ENCODE measurements at regions not wholly inside any gene's neighbourhood (a gene's known extent, or its start where the extent isn't known, plus 50 kb on each side); places are given as distances from the start of the nearest gene placed in this dataset.

DNA sequence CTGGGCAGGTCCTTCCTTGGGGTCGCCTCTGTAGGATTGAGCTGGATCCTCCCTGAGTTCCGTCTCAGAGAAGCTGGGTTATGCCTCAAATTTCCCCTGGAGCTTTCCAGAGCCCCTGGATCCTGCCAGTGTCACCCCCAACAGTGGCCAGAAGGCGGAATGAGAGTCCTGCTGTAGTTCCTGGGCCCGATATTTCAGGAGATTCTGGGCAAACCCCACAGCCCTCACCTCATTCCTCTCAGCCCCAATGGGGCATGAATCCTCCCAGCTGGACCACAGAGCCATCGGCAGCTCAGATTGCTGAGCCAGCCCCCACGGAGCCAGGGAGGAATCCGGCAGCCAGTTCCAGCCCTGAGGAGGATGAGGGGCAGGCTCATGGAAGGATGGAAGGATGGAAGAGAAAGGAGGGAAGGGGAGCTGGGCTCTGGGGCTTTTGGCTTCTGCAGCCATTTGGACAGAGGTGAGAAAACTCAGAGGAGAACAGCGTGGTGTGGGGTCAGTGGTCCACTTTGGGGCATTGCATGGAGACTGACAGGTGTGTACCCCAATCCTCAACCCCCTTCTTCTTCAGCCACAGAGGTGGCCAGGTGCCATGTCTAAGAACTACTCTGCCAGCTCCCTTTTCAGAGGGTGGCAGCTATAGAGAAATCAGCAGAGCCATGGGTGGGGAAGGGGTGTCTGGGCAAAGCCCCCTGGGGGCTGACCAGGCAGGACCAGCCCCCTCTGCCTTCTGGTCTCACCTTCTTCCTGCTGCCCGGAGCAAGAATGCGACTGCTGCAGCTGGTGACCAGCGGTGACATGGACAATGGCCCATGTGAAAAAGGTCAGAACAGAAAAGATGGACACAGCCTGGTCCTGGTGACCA is 867.6 kb downstream of the TBC1D22A start:
- DNase-seq (ENCODE audit: low read depth) = no peak

DNA sequence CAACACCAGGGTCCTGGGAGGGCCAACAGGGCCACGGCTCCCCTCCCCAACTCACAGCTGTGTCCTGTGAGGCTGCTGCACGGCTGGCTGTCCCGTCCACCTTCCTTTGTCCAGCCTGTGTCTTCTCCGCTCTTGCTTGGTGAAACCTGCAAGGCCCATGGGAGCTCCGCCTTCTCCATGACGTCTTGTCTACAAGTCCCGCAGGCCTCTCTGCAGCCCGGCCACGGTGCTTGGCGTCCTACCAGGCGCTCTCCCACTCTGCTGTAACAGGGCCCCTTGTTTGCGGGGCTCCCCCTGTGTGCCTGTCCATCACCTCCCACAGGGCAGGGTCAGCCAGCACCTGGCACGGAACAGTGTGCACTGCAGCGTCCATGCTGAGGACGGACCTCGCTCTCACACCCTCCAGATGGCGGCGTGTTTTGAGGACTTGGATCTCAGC is 866.8 kb downstream of the TBC1D22A start:
- no peak for DNase-seq (ENCODE audit: low read depth)

DNA sequence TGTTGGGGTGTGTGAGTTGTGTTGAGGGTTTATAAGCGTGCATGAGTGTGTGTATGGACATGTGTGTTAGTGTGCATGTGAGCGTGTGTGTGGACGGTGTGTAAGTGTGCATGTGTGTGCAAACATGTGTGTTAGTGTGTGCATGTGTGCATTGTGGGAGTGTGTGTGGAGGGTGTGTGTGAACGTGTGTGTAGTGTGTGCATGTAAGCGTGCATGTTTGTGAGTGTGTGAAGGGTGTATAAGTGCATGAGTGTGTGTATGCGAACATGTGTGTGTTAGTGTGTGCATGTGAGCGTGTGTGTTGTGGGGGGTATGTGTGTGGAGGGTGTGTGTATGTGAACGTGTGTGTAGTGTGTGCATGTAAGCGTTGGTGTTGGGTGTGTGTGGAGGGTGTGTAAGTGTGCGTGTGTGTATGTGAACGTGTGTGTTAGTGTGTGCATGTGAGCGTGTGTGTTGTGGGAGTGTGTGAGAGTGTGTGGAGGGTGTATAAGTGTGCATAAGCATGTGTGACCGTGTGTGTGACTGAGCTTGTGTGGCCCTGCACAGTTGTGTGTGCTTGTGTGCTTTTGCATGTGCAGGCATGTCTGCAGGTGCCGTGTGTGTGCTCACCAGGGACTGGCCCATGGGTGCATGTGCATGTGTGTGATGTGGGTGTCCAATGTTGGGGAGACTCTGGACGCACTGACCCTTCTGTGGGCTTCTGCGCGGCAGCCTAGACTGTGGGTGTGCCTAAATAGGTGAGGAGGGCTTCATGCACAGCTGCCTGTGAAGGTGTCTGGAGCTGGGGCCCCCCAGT is 866.2 kb downstream of the TBC1D22A start:
- DNase-seq (ENCODE audit: low read depth) = no peak

DNA sequence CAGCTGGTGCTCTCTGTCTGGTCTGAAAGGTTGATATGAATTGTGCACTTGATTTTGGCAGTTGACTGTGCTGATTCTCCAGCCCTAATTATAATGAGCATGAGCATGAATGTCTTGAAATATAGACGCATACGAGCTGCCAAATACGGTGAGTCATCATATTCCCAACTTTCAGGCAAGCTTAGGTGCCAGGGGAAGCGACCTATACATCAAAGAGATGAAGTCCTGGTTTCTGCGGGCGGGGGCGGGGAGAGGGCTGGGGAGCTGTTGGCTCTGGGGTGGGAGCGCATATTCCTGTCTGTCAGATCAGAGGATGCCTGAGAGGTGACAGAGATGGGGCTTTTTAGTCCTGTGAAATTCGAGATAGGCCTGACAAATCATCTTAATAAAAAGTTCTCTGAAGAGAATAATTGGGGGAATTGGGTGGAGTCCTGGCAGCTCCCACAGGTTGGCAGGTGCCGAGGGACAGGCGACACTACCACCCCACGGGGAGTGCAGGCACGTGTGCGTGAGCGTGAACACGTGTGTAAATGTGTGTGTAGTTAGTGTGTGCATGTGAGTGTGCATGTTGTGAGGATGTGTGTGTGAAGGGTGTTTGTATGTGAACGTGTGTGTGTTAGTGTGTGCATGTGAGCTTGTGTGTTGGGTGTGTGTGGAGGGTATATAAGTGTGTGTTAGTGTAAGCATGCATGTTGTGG is 865.3 kb downstream of the TBC1D22A start:
- no peak for DNase-seq (ENCODE audit: low read depth)

DNA sequence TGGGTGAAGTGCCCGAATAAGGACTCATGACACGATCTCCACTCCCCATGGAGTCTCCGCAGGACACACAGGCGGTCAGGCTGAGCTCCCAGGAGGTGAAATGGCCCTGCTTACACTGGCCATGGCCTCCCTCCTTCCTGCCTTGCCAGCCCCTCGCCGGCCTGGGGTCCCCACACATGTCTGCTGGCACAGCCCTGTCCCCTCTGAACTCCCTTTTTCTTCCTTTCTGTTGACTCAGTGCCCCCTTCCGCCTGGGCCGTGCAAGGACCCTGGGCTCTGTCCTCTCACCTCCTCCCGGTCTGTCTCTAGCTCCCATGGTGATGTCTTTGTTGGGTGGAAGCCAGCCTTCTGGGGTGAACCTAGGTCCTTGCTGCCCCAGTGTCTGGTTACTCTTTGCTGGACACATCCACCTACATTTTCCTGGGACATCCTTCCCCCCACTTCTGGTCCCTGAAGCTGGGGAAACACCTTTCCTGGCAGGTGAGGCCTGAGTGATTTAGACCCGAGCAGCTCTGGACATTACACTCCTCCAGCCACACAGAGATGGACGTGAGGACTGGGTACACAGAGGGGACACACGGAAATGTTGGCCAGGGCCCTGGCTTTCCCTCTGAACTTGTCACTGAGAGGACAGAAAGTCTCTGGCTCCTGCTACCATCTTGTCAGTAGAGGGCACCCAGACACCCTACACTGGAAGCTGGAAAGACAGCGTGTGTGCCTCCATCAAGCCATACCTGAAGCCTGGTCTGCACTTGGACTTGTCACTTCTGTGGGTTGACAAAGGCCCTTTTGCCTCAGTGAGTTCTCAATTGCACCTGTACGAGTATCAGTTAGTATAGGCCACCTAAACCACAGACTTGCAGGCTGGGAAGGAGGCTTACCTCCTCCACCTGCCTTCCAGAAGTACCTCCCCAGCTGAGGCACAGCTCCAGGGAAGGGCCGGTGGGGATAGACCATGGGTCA is 864.3 kb downstream of the TBC1D22A start:
- DNase-seq (ENCODE audit: low read depth) = no peak

DNA sequence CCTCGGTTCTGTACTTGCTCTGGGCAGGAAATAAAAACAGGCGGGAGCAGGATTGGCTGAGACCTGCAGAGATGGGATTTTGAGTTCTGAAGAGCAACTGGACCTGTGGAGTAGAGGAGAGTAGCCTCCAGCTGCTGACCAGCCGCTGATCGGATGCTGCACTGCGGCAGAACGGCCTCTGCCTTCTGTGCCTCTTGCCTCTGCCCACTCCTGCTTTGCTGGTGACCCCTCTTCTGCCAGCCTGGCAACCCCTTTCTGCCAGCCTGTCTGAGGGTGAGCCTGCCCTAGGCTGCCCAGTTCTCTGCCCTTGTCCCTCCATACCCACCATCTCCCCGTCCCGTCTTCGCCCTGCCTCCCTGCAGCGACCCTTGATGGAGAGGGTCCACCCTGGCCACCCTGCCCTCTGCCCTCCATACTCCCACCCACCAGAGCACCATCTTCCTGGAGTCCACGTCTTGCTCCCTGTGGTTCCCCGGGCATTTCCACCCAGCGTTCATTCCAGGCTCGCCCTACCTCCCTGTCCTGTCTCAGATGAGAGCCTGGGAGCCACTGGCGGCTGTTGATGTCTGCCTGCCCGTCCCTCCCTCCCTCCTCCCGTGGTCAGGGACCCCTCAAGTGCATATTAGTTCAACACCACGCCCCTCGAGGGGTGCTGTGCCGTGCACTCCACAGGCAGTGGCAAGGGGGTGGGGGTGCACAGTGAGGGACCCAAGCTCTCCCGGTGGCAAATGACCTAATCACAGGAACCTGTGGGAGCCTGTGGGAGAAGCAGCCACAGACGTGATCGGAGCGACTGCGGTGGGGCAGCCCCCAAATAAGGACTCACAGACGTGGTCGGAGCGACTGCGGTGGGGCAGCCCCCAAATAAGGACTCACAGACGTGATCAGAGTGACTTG is 863.3 kb downstream of the TBC1D22A start:
- DNase-seq (ENCODE audit: low read depth) = no peak

DNA sequence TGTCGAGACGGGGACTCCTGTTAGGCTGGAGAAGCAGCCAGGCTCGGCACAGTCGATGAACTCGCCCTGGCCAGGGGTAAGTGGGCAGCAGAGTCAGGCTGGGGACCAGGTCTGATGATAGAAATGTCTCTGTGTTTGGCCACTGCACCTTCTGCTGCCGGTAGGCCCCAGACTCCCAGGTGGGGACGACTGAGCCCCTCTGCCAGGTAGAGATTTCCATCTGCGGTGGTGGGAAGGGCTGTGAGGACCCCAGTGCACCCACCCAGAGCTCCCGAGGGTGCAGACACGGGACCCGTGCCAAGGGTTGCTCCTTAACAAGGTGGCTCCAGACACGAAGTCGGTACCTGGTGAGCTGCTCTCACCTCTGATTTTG is 862.5 kb downstream of the TBC1D22A start:
- DNase-seq (ENCODE audit: low read depth) = no peak

DNA sequence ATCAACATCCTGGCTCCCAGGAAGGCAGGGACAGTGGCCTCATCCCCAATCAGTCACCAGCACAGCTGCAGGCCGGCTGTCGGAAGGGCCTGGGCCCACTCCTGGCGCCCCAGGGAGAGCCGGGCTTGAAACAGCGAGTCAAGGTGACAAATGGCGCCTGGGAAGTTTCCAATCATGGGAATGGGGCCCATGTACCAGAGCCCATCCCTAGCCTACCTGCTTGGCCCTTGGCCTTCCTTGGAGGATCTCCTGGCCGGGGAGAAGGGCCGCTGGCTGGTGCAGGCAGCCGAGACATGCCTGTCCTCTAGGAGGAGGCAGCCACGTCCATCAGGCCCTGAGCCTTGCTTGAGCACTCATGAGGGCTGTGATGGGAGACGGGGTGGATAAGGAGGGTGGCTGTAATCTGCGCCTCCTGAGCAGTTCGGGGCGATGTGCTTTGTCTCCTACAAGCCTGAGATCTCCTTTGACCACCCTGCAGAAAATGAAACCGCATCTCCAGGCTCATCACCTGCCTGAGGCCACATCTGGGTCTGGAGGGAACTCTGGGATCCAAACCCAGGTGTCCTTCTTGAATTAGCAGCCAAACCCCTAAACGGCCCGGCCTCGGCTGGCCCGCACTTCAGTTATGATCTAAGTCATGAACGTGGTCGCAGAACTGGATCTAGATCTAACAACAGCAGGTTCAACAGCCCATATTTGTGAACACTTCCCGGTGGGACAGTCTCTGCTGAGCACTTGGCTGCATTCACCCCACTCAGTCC is 862.0 kb downstream of the TBC1D22A start:
- DNase-seq (ENCODE audit: low read depth) = no peak

DNA sequence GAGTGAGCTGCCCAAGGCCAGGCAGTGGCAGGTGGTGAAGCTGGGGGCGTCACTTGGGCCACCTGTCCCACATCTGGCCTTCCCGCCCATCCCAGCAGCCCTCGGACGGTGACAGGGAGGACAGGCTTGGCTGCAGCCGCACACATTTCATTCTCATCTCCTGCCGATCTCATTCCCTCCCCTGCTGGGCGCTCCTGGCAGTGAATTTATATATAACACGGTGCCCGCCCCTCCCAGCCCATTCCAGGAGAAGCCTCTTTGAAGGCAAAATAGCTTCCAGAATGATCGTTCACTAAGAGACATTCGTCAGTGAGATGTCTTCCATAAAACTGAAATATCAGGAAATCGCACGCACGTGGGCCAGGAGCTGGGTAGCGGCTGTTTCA is 861.3 kb downstream of the TBC1D22A start:
- DNase-seq (ENCODE audit: low read depth) = no peak

DNA sequence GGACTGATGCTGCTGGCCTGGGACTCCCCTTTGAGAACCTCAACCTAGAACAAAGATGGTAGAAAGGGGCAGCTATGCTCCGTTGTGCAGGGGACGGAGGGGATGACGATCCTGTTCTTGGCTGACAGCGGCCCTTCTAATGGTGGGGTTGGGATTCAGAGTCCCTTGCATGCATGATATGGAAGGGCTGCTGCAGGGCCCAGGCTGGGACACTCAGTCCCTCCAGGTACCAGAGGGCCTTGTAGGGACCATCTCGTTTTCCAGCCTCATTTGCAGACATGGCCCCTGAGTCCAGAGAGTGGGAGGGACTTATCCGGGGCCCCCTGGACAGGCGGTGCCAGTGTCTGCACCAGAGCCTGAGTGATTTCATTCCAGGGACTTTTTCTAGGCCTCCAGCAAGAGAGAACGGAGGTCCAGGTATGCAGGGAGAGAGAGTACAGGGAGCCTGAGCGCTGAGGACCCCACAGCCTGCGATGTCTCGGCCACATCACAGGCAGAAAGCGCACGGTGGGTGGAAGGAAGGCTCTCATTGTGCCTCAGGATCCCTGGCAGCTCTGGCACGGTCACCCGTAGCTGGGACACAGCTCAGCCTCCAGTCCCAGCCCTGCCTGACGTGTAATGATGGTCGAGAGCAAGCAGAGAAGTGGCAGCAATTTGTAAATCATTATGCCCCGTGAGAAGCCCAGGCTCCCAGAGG is 860.8 kb downstream of the TBC1D22A start:
- DNase-seq (ENCODE audit: low read depth) = no peak

DNA sequence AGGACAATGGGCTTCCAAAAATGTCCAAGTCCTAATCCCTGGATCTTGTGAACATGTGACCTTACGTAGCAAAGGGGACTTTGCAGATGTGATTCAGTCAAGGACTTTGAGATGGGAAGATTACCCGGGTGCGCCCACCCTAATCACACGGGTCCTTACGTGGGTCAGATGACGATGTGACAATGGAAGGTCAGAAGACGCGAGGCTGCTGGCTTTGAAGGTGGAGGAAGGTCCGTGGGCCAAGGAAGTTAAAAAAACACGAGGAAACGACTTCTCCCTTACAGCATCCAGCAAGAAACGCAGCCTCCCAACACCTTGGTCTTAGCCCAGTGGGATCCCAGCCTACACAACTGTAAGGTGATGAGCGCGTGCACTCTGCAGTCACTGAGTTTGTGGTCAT is 860.1 kb downstream of the TBC1D22A start:
- DNase-seq (ENCODE audit: low read depth) = no peak

DNA sequence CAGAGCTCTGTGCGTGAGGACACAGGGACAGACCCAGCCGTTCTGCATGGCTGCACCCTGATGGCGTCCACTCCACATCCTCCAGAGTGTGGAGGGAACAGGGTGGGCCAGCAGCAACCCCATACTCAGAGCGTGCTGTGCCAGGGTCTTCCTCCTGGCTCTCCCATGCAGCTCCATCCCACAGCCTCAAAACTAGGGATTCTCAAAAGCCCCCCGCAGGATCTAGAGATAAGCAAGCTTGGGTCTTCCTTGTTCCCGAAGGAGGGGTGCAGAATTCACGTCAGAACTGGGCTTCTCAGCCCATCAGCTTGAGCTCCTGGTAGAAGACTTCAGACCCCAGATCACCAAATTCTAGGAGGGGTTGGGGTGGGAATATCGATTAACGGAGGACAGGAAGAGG is 858.8 kb downstream of the TBC1D22A start:
- DNase-seq (ENCODE audit: low read depth) = no peak

DNA sequence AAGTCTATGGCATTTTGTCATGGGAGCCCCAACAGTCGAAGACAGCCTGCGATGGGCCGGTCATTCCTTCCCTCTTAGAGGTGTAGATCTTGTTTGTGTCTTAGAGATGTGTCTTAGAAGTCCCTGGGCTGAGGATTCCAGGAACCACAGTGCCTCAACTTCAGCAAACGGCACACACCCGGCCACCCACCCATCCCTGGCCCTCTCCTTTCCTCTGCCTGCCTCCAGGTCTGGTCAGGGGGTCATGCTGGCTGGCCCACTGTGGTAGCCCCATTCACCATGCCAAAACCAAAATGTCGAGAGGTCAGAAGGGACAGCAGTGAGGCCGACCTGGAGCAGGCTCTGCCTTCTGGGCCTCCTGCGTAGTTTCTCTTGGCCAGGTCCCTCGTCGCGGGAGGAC is 857.9 kb downstream of the TBC1D22A start:
- no peak for DNase-seq (ENCODE audit: low read depth)

DNA sequence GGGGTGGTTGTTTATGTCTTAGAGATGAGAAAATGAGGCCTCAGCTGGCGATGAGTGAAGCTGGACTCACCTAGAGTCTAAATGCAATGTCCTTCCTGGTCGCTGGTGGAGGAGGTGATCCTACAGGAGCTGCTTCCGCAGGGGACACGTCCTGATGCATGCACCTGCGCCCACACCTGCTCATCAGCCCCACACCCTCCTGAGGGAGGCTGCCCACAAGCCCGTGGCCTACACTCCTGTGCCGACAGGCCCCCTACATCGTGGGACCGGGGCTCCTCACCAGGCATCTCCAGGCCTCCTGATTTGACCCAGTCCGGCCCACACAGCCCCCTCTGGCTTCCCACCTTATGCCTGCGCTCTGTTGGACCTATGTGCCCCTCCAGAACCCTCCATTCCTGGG is 857.2 kb downstream of the TBC1D22A start:
- no peak for DNase-seq (ENCODE audit: low read depth)

DNA sequence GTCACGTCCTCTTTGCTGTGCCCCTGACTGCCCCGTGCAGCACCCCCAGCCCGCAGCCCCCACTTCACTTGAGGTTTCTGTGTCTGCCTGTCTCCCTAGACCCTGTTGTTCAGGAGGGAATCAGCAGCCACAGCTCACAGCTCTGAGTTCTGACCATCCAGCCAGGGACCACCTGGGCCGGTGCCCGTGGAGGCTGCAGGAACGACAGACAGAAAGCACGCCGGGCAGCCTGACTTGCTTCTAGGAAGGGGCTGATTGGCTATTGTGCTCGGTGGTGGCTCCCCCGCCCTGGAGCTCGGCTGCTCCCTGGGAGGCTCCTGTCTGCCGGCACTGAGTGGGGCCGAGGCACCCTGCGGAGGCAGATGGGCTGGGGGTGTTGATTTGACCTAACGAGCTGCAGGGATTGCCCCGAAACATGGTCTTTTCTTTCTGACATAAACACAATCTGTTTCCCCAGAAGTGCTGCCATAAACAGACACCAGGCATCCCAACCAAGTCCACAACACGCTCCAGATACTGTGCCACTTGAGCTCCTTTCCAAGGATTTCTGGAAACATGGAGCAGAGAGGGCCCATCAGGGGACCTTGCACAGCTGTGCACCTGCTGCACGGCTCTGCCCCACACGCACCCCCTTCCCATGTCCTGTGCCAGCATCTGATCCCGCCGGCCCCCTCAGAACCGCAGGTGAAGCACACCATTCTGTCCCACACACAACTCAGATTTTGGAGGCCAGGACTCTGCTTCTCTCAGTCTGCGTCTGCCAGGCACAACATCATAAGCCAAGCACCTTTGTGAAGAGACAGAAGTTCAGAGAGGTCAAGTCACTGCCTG is 855.9 kb downstream of the TBC1D22A start:
- no peak for DNase-seq (ENCODE audit: low read depth)

DNA sequence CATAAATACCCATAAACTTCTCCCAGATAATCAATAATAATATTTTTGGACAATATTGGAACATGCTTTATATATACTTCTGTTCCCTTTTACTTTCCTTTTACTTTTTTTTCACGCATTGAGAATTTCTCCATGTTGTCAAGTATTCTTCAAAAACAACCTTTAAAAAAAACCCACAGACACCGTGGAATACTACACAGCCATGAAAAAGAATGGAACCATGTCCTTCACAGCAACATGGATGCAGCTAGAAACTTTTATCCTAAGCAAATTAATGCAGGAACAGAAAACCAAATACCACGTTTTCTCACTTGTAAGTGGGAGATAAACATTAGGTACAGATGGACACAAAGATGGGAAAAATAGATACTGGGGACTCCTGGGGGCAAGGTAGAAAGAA is 854.7 kb downstream of the TBC1D22A start:
- no peak for DNase-seq (ENCODE audit: low read depth)

DNA sequence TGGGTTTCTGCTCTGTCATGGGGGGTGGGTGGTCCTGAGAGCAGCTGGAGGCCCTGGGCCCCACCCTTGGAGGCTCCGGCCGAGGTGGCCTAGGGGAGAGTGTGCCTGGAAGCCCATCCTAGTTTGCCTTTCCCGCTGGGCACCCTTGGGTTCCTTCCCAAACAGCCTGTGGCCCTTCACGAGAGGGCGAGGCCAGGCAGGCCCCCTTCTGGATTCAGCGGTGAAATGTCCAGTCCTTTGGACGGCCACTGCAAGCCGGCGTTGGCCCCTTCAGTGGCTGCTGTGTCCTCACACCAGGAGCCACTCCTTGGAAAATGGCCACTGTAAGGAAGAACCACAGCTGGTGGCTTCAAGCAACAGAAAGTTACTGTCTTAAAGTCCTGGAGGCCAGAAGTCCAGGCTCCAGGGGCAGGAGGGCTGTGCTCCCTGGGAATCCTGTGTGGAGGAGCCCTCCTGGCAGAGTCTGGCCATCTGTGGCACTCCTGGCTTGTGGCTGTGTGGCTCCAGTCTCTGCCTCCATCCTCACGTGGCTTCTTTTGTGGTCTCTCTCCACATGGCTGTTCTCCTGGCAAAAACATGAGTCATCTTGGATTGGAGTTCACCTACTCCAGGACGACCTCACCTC is 854.1 kb downstream of the TBC1D22A start:
- DNase-seq (ENCODE audit: low read depth) = no peak

DNA sequence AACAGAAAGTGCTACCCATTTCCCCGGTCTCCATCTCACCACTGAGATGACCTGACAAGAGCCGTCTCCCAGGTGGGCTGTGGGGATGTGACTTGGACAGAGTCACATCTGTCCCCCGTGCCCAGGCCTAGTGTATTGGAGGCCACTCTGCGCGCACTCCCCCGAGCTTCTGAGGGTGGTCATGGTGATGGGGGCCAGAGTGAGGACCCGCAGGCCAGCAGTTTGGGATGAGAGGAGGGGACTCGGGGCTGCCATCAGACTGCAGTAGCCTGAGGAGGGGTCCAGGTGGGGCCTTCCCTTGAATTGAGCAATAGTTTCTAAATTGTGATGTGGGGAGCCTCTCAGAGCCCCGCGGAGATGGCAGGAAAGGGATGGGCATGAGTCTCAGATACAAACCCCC is 852.6 kb downstream of the TBC1D22A start:
- no peak for DNase-seq (ENCODE audit: low read depth)

Measured in activated T-helper 1 cell treated with Interleukin-2 at 50 U/mL for 16 hours (primary cell).